CD4-positive, alpha-beta T cell treated with Interleukin-17A for 4 hours (primary cell): ENCODE measurements at regions not wholly inside any gene's neighbourhood (a gene's known extent, or its start where the extent isn't known, plus 50 kb on each side); places are given as distances from the start of the nearest gene placed in this dataset.
"Not testable (repeated sequence)": the region's sequence is repeated elsewhere in the genome, so short reads cannot be mapped to it uniquely, and the experiment has no call there.

ENCODE experiments used
- DNase-seq: peaks from one replicate; pipeline ENCODE4 v3.0.0-alpha.2; 2020; ENCODE audit warnings: mixed read lengths

- DNase-seq: no peak
Observed at GRCh38 chr9:105116052-105116868, 128.2 kb upstream of the SLC44A1 start.

GRCh38 chr9:105117234-105117633, 127.2 kb upstream of the SLC44A1 start:
- DNase-seq: no peak

- DNase-seq: no peak
Observed at GRCh38 chr9:105118636-105119035, 125.8 kb upstream of the SLC44A1 start.

DNA sequence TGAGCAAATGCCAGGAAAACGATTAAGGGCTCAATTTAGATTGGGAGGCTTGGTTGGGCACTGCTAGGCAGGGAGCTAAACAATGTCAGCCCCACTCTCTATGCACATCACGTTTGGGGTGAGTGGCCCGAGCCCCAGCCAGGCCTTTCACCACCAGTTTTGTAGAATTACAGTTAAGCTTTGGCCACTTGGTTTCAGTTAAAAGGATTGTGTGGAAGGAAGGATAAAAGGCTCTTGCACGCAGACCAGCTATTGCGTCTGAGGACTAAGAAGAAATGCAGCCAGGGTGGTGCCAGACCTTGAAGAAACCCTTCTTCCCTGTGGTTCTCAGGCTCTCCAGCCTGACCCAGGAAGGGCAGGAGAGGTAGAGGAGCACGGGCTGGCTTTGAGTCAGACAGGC, 125.3 kb upstream of the SLC44A1 start:
- no peak for DNase-seq

DNA sequence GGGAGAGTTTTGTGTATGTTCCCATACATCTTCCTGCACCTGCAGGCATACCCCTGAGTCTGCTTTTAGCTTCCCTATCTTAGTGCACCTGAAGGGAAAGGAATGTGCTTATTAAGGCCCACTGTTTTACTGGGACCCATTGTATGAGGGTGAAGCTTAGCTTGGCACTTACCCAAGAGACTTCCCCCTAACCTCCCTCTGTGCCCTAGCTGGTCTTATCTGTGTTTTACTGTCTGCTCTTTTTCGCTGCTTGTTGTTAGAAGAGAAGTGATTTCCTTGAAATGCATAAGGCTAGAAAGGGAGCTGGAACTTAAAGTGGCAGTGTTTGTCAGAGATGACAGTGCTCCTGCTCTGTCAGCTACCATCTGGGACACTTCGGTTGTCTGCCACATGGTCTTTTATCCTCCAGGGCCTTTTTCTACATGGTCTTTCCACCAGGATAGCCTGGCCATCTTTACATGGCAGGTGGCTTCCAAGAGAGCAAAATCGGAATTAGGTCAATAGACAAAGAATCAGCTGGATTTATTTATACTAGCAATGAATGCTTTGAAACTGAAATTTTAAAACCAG, 122.5 kb upstream of the SLC44A1 start:
- no peak for DNase-seq

DNA sequence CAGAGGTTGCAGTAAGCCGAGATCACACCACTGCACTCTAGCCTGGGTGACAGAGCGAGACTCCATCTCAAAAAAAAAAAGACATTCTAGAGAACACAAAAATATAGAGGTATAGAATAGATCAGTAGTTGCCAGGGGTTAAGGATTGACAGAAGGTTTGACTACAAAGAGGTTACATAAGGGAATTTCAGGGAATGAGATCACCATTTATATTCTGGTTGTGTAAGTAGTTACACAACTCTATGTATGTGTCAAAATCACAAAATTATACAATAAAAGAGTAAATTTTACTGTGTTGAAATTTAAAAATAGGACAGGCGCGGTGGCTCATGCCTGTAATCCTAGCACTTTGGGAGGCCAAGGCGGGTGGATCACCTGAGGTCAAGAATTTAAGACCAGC, 119.9 kb upstream of the SLC44A1 start:
- not testable (repeated sequence) for DNase-seq

DNA sequence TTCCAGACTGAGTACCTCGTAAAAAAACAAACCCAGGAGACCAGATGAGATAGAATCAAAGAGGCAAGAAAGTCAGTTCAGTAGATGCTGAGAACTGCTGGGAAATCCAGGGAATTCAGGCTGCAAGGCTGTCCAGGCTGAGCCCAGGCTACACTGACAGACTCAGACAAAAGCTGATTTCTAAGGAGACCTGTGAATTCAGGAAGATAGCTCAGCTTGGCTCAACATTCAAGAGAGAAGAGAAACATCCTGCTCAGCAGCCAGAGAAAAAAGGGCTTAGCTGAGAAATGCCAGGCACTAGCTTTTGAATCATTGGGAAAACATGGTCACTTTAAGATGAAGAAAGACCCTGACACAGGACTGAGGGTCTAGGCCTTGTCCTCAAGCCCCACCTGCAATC, 118.2 kb upstream of the SLC44A1 start:
- DNase-seq: no peak

DNA sequence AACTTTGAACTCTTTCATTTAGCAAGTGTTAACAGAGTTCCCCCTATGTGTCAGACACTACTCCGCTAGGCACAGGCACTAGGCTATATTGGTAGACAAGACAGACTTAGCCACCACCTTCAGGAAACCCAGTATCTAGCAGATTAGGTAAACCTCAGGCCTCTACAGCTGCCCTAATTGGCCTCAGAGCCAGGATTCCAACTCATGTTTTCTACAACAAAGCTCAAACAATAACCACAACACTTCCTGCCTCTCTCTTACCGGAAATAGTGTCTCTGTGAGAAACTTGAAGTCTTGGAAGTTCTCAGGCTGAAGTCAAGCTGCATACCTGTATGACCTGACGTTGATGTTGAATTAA, 116.6 kb upstream of the SLC44A1 start:
- DNase-seq: peak; percentile 69

- peak; percentile 21 for DNase-seq
Observed at GRCh38 chr9:105128908-105129600, 115.4 kb upstream of the SLC44A1 start.

- DNase-seq: no peak
Observed at GRCh38 chr9:105129731-105130130, 114.7 kb upstream of the SLC44A1 start.

GRCh38 chr9:105131981-105132380, 112.5 kb upstream of the SLC44A1 start:
- no peak for DNase-seq

DNA sequence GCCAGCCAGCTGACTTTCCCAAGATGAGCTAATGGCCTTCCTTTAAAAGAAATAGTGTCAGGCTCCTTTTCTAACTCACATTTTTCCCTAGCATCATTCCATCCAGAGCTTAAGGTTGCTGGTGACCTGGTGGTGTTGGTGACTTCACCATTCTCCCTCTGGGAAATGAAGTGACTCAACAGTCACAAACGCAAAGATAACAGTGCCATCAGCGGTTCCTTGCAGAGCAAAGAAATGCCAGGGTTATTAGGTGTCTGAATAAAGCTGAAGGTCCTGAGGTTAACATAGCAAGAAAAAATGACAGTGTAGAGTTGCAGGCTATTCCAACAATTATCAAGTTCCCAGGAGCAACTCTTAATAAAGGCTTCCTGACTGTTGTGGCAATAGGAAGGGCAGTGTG, 111.8 kb upstream of the SLC44A1 start:
- no peak for DNase-seq

GRCh38 chr9:105138306-105138801, 106.1 kb upstream of the SLC44A1 start:
- peak; percentile 21 for DNase-seq

- DNase-seq: no peak
Observed at GRCh38 chr9:105141146-105141975, 103.1 kb upstream of the SLC44A1 start.

DNA sequence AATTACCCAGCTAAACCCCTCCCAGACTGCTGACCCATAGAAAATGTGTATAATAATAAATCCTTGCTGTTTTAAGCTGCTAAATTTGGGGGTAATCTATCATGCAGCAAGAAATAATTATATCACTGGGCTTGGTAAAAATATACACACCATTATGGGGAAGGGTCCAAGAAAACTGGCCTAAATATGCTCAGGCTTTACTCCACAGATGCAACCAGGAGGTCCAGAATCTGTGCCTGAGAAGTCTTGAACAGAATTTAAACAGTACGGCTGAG, 102.5 kb upstream of the SLC44A1 start:
- no peak for DNase-seq

- DNase-seq: no peak
Observed at GRCh38 chr9:105142406-105143135, 101.9 kb upstream of the SLC44A1 start.

GRCh38 chr9:105143136-105143430, 101.4 kb upstream of the SLC44A1 start:
- no peak for DNase-seq

GRCh38 chr9:105144076-105144475, 100.4 kb upstream of the SLC44A1 start:
- no peak for DNase-seq

DNA sequence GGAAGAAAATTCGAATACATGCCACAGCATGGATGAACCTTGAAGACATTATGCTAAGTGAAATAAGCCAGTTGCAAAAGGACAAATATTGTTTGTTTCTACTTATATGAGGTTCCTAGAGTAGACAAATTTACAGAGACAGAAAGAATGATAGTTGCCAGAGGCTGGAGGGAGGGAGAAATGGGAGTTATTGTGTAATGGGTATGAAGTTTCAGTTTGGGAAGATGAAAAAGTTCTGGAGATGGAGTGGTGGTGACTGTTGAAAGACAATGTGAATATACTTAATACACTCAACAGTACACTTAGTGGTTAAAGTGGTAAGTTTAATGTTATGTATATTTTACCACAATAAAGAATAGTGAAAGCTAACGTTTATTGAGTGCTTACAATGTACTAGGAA, 99.6 kb upstream of the SLC44A1 start:
- no peak for DNase-seq

GRCh38 chr9:105146677-105147076, 97.8 kb upstream of the SLC44A1 start:
- no peak for DNase-seq

DNA sequence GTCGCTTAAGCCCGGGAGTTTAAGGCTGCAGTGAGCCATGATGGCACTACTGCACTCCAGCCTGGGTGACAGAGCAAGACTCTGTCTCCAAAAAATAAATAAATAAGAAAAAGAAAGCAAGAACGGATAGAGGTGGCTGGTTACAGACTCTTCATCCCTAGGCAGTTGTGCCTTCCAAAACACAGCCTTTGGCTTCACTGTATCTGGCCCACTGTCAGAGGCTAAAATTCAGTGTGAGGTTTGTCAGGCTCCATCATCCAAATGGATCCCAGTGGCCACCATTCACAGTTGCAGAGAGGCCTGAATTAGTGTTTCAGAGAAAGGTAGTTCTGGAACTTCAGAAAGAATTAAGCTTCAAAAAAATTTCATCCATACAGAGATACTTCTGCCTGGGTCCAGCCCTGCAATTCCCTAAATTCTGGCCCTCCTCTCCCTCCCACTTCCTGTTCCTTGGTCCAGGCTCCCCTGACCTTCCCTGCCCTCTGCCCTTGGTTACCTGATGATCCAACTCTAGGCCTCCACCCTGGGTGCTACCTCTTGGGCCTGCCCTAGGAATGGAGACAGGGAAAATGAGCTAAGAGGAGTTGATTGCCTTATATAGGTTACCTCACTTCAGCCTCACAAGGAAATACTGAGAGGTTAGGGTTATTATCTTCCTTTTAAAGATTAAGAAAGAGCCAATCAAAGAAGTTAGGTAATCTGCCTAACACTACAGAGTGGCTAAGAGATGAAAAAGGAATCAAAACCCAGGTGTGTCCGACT, 97.2 kb upstream of the SLC44A1 start:
- no peak for DNase-seq
